KMS-11 (cell line): ENCODE measurements at regions not wholly inside any gene's neighbourhood (a gene's known extent, or its start where the extent isn't known, plus 50 kb on each side); places are given as distances from the start of the nearest gene placed in this dataset.

ENCODE experiments used
- H2AFZ ChIP-seq: fragments of 200-600 bp; sonication (generic); 2 replicates; pipeline ENCODE4 v1.6.1; 2016; ENCODE audit warnings: antibody characterized with exemption, mixed run types, low read depth
- H3K27ac ChIP-seq: fragments of 200-600 bp; sonication (generic); 2 replicates; pipeline ENCODE4 v1.6.1; 2016; ENCODE audit warnings: mild to moderate bottlenecking, mixed run types
- H3K27me3 ChIP-seq: fragments of 200-600 bp; sonication (generic); 2 replicates; pipeline ENCODE4 v1.6.1; 2017; ENCODE audit warnings: mild to moderate bottlenecking, low read depth, mixed run types, moderate library complexity; ENCODE audit not compliant: insufficient read depth
- H3K36me3 ChIP-seq: fragments of 200-600 bp; sonication (generic); 2 replicates; pipeline ENCODE4 v1.6.1; 2017; ENCODE audit warnings: mild to moderate bottlenecking, mixed run types; ENCODE audit not compliant: insufficient read depth
- H3K4me1 ChIP-seq: fragments of 200-600 bp; sonication (generic); 2 replicates; pipeline ENCODE4 v1.6.1; 2016; ENCODE audit warnings: mild to moderate bottlenecking, low read depth, mixed run types; ENCODE audit not compliant: poor library complexity, severe bottlenecking
- H3K4me2 ChIP-seq: fragments of 200-600 bp; sonication (generic); 2 replicates; pipeline ENCODE4 v1.7.0; 2016; ENCODE audit warnings: mild to moderate bottlenecking, mixed run types
- H3K4me3 ChIP-seq: fragments of 200-600 bp; sonication (generic); IDR thresholded peaks from 2 replicates; pipeline ENCODE4 v1.6.1; 2017; ENCODE audit warnings: low read depth, low read length, mixed read lengths; ENCODE audit not compliant: insufficient read depth
- H3K79me2 ChIP-seq: fragments of 200-600 bp; sonication (generic); 2 replicates; pipeline ENCODE4 v1.6.1; 2016; ENCODE audit warnings: low read depth, mixed run types; ENCODE audit not compliant: insufficient read depth
- H3K9ac ChIP-seq: fragments of 200-600 bp; sonication (generic); 2 replicates; pipeline ENCODE4 v1.6.1; 2016; ENCODE audit warnings: mild to moderate bottlenecking, mixed run types
- H4K20me1 ChIP-seq: fragments of 200-600 bp; sonication (generic); 2 replicates; pipeline ENCODE4 v1.6.1; 2016; ENCODE audit warnings: mild to moderate bottlenecking, mixed run types; ENCODE audit not compliant: insufficient read depth
- CTCF ChIP-seq: fragments of 200-600 bp; sonication (generic); conservative IDR thresholded peaks from 2 replicates; pipeline ENCODE4 v1.6.1; 2017; ENCODE audit warnings: low read depth, mild to moderate bottlenecking, antibody characterized with exemption, low read length, moderate library complexity, mixed read lengths

- H3K4me2 ChIP-seq, result no peak overlapping the region
- H3K9ac ChIP-seq, result no peak overlapping the region
- H3K27ac ChIP-seq, result no peak overlapping the region
- no peaks in the 10 kb centered on the region for H3K79me2 ChIP-seq
- H3K4me3 ChIP-seq, result no peak overlapping the region
- no peaks in the 10 kb centered on the region for H3K36me3 ChIP-seq
- H3K27me3 ChIP-seq, result no peaks in the 10 kb centered on the region
- TF ChIP-seq CTCF, result no peak
- no peak overlapping the region for H2AFZ ChIP-seq
- H3K4me1 ChIP-seq, result no peaks in the 10 kb centered on the region
- no peaks in the 10 kb centered on the region for H4K20me1 ChIP-seq
These were observed 759.0 kb downstream of the LTN1 start for GRCh38 chr21:28233536-28234220.

DNA sequence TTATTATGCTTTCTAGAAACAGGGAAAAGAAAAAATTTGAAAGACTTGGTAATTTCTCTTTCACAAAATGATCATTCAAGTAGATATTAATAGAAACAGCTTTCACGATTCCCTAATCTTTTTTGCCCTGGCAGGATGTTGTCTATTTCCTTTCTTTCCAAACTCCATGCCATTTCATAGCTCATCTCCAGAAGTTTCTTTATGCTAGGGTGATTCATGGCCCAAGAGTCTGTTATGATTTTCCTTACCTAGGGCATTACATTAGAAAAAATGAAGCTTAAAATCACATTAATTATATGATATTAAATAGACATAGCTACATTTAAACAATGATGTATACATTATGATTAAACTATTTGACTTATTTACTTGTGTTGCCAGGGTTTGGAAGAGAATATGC, 762.1 kb downstream of the LTN1 start:
- TF ChIP-seq CTCF, result no peak
- Histone ChIP-seq H3K27ac (no peak overlapping the region), H3K4me1 (no peaks in the 10 kb centered on the region), H2AFZ (no peak overlapping the region), H3K4me2 (no peak overlapping the region), H3K4me3 (no peak overlapping the region), H3K79me2 (no peaks in the 10 kb centered on the region), H3K27me3 (no peaks in the 10 kb centered on the region), H3K36me3 (no peaks in the 10 kb centered on the region), H3K9ac (no peak overlapping the region), H4K20me1 (no peaks in the 10 kb centered on the region)

GRCh38 chr21:28229814-28230213, 762.9 kb downstream of the LTN1 start:
- H3K9ac ChIP-seq, result no peak overlapping the region
- no peaks in the 10 kb centered on the region for H3K79me2 ChIP-seq
- no peaks in the 10 kb centered on the region for H3K36me3 ChIP-seq
- H3K4me3 ChIP-seq, result no peak overlapping the region
- no peak overlapping the region for H2AFZ ChIP-seq
- no peaks in the 10 kb centered on the region for H4K20me1 ChIP-seq
- H3K27ac ChIP-seq, result no peak overlapping the region
- no peaks in the 10 kb centered on the region for H3K27me3 ChIP-seq
- no peak for TF ChIP-seq CTCF
- H3K4me1 ChIP-seq, result no peaks in the 10 kb centered on the region
- H3K4me2 ChIP-seq, result no peak overlapping the region

- H3K4me2 ChIP-seq, result no peak overlapping the region
- H3K27me3 ChIP-seq, result no peaks in the 10 kb centered on the region
- no peak overlapping the region for H3K4me3 ChIP-seq
- H3K79me2 ChIP-seq, result no peaks in the 10 kb centered on the region
- no peaks in the 10 kb centered on the region for H4K20me1 ChIP-seq
- no peak overlapping the region for H3K9ac ChIP-seq
- no peaks in the 10 kb centered on the region for H3K4me1 ChIP-seq
- H2AFZ ChIP-seq, result no peak overlapping the region
- no peak overlapping the region for H3K27ac ChIP-seq
- no peak for TF ChIP-seq CTCF
- no peaks in the 10 kb centered on the region for H3K36me3 ChIP-seq
These were observed 764.1 kb downstream of the LTN1 start for GRCh38 chr21:28228636-28228995.
